HG03196 (cell line): ENCODE measurements at regions not wholly inside any gene's neighbourhood (a gene's known extent, or its start where the extent isn't known, plus 50 kb on each side); places are given as distances from the start of the nearest gene placed in this dataset.
"Not testable (repeated sequence)": the region's sequence is repeated elsewhere in the genome, so short reads cannot be mapped to it uniquely, and the experiment has no call there.

ENCODE experiments used
- ATAC-seq: cut with Tn5 transposase; IDR thresholded peaks from one replicate; pipeline ENCODE4 v1.9.1; 2021; ENCODE audit not compliant: unreplicated experiment

DNA sequence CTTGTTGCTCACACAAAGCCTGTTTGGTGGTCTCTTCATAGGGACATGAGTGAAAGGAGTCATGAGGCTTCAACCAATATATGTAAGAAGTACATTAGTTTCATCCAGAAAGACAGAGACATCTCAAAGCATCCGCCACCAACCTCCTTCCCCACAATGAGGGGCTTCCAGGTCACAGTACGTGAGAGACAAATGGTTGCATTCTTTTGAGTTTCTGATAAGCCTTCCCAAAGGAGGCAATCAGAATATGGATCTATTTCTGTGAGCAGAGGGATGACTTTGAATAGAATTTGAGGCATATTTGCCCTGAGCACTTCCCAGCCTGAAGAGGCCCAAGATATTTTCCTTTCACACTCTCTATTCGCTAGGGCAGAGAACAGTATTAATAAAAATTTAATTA, 931.1 kb downstream of the FAM181B start:
- no peak for ATAC-seq

GRCh38 chr11:81792416-81792815, 941.2 kb downstream of the FAM181B start:
- no peak for ATAC-seq

DNA sequence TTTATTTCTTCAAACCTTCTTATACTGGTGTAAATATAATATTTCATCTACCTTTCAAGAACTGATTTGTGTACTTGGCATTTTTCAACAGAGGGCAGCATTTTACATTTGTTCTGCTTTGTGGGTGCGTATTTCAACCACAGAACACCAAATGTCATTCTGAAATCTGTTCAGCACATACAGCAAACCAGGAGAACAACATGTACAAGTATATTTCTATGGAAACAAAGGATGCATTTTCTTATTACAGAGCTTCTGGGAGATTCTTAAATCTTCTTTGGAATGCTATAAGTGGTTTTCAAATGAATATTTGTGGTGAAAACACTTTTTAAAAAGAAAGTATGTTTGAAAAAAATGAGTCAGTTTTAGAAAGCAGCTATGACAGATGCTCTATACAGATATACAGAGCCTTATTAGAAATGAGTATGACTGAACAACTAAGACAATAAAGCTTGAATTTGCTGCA, 946.0 kb downstream of the FAM181B start:
- ATAC-seq = no peak

DNA sequence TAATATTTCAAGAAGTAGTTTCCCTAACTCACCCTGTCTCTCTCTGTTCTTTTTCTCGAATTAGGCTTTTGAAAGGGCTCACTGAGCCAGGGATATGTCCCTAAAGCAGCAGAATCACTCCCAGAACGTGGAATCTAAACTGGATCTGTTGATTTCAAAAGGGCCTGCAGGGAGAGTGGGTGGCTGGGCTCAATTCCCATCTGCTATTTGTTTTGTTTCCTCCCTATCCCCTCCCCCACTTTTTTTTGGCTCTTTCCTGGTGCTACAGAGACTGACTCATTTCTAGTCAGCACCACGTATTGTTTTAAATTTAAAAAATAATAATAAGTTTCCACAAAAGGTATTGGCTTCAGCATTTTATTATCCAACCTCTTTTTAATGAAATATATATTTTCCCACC, 961.5 kb downstream of the FAM181B start:
- ATAC-seq = no peak

- not testable (repeated sequence) for ATAC-seq
Observed at GRCh38 chr11:81769906-81770305, 963.8 kb downstream of the FAM181B start.

GRCh38 chr11:81756864-81757595, 976.6 kb downstream of the FAM181B start:
- ATAC-seq = no peak

GRCh38 chr11:81749245-81749644, 984.4 kb downstream of the FAM181B start:
- ATAC-seq = no peak

GRCh38 chr11:81744336-81745116, 989.1 kb downstream of the FAM181B start:
- ATAC-seq = no peak

DNA sequence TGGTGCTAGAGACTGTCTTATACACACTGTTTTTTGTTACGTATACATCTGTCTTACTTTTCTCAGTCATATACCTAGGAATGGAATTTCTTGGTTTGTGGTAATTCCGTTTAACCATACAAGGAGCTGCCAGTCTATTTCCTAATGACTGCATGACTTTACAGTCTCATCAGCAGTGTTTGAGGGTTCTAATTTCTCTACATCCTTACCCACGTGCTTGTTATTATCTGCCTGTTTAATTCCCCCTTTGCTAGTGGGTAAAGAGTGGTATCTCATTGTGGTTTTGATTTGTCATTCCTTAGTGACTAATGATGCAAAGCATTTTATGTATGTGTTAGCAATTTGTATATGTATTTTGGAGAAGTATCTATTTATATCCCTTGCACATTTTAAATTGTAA, 1008.0 kb downstream of the FAM181B start:
- no peak for ATAC-seq

DNA sequence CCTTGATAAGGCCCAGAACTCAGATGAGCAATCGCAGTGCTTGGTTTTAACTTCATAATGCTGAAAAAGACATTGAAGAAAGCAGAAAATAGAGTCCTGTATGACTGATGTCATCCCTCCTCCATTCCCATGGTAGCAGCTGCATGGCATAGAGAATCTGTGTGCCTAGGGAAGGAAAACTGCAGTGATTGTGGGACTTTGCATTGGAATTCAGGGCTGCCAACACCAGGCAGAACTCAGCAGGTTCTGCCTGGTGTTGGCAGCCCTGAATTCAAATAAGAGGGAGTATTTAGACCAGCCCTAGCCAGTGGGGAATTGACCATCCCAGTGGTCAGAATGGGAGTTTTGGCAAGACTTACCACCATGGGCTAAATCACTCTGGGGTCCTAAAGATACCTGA, 1016.0 kb downstream of the FAM181B start:
- no peak for ATAC-seq

- ATAC-seq = no peak
Observed at GRCh38 chr11:81707881-81708280, 1025.8 kb downstream of the FAM181B start.

- ATAC-seq = no peak
Observed at GRCh38 chr11:81705283-81705682, 1028.4 kb downstream of the FAM181B start.

DNA sequence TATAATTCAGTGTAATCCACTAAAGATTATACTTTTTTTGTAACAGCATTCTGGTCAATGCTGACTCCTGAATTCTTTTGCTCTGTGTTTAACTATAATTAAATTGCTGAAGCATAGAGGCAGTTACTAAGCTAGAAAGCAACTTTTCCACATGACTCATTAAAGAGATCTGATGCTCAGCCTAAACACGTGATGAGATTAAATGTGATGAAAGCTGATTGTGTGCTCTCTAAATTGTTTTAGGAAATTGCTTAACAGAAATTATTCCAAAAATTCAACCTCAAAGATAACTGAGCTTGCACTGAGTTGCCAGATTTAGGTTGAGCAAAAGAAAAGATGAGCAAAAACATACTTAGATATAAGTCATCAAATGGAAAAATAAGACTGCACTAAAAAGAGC, 1033.6 kb downstream of the FAM181B start:
- no peak for ATAC-seq

- no peak for ATAC-seq
Observed at GRCh38 chr11:81687057-81687456, 1046.6 kb downstream of the FAM181B start.

DNA sequence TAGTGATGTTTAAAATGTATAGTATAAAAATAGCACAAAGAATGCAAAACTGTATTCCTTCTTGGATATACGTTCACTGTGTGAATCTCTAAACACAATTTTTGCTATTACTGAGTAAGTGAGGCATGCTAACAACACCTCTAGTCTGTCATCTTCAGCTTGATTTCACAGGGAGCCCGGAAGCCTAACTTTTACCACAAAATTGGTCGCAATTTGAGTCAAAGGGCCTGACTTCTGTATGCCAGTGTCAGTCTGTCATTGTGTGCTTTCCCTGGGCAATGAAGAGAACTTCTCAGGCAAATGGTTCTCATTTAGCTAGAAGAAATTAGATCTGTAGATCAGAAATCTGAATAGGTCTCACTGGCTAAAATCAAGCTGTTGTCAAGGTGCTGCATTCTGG, 1059.5 kb downstream of the FAM181B start:
- no peak for ATAC-seq

GRCh38 chr11:81673001-81673400, 1060.7 kb downstream of the FAM181B start:
- no peak for ATAC-seq

DNA sequence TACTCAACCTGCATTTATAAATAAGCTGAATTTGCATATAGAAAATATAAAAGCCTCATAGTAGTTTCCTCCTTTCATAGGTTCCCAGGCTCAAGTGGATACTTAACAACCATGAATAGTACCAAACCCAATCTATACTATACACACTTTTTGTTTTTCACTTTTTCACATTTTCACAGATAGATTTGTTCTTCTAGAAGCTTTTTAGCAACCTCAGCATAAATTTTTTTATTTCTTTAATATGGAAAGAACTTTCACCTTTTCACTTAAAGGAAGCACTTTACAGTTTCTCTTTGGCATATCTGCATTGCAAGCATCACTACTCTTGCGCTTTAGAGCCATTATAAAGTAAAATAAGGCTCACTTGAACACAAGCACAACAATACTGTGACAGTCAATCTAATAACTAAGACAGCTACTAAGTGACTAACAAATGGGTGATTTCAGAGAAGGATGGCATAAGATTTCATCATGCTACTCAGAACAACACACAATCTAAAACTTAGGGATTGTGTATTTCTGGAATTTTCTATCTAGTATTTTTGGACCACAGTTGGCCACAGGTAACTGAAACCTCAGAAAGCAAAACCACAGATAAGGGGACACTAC, 1063.6 kb downstream of the FAM181B start:
- no peak for ATAC-seq

GRCh38 chr11:81658722-81659121, 1074.9 kb downstream of the FAM181B start:
- ATAC-seq = peak; percentile 80

GRCh38 chr11:81655351-81655750, 1078.3 kb downstream of the FAM181B start:
- ATAC-seq = no peak

DNA sequence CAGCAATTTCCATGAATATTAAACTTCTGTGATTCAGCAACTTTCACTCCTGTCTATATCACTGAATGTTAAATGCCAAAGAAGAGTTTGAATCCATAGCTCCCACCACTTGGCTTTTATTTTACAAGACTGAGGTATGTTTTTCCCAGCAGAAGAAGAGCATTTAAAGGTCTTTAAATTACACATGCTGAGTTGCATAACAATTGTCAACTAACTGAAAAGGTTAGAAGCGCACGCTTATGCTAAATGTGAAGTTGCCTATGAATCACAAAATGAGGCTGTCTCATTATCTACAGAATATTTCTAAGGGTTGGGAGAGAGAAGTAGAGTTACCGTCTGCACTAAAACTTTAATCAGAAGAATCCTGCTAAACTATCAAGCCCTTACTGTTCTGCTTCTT, 1086.3 kb downstream of the FAM181B start:
- ATAC-seq = no peak

- peak; percentile 87 for ATAC-seq
Observed at GRCh38 chr11:81644239-81644840, 1089.3 kb downstream of the FAM181B start.
